ENCODE measurements at regions not wholly inside any gene's neighbourhood (a gene's known extent, or its start where the extent isn't known, plus 50 kb on each side); places are given as distances from the start of the nearest gene placed in this dataset.

DNA sequence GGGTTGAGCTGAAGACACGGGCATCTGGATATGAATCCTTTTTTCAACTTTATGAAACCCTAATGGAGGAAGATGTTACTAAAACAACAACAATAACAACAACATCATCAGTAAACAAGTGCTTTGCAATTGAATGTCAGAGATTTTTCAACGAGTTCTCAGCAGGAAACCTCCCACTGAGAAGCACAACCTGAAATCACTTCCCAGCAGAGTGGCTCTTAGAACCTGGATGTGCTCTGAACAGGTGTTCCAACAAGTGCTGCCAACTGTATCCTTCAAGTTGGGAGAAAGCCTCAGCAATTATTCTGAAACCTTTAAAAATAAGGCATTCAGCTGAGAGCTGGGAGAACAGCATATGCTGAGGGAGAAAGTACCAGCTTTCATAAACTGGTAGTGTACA, 1622.7 kb upstream of the CELF4 start:
- no peaks in the 10 kb centered on the region for H4K20me1 ChIP-seq (ENCODE audit: insufficient read depth, low read length)
- DNase-seq (ENCODE audit: low spot score), result no peak
- no TSS peak for BruUV-seq (replicated peaks)
- H3K4me3 ChIP-seq (ENCODE audit: low read depth, low read length, poor library complexity, severe bottlenecking), result no peak overlapping the region
- ChIA-PET CTCF (ENCODE audit: unreplicated experiment) (no interaction called here), POLR2A (interaction anchor here (0.8 kb wide), 1 partner anchor 17 kb away, joined by 3 read pairs; no protein-coding TSS in a partner anchor)
- H3K36me3 ChIP-seq (ENCODE audit: insufficient read depth, low read length), result no peaks in the 10 kb centered on the region
- H2AFZ ChIP-seq (ENCODE audit: low read length), result no peak overlapping the region
- H3K27ac ChIP-seq (ENCODE audit: low read depth, low read length, poor library complexity, severe bottlenecking), result no peak overlapping the region
- intact Hi-C loops (cut with micrococcal nuclease; ENCODE audit: unreplicated experiment), result no loop called here
- no peak for TF ChIP-seq EZH2phosphoT487 (IDR thresholded peaks at IDR 0.05; ENCODE audit: borderline replicate concordance, low read depth, low read length)
- TF ChIP-seq, protein P1, sequence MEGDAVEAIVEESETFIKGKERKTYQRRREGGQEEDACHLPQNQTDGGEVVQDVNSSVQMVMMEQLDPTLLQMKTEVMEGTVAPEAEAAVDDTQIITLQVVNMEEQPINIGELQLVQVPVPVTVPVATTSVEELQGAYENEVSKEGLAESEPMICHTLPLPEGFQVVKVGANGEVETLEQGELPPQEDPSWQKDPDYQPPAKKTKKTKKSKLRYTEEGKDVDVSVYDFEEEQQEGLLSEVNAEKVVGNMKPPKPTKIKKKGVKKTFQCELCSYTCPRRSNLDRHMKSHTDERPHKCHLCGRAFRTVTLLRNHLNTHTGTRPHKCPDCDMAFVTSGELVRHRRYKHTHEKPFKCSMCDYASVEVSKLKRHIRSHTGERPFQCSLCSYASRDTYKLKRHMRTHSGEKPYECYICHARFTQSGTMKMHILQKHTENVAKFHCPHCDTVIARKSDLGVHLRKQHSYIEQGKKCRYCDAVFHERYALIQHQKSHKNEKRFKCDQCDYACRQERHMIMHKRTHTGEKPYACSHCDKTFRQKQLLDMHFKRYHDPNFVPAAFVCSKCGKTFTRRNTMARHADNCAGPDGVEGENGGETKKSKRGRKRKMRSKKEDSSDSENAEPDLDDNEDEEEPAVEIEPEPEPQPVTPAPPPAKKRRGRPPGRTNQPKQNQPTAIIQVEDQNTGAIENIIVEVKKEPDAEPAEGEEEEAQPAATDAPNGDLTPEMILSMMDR (conservative IDR thresholded peaks at IDR 0.05; ENCODE audit: low read length), result no peak
- no peaks in the 10 kb centered on the region for H3K4me1 ChIP-seq (ENCODE audit: insufficient read depth, low read length, poor library complexity, severe bottlenecking)
- no peaks in the 10 kb centered on the region for H3K9me2 ChIP-seq (ENCODE audit: insufficient read depth, low read length)
- H3K79me2 ChIP-seq (ENCODE audit: insufficient read depth, low read depth, low read length), result no peaks in the 10 kb centered on the region
- no peaks in the 10 kb centered on the region for H3K9me3 ChIP-seq (ENCODE audit: low read length)
- no peak overlapping the region for H3K4me2 ChIP-seq (ENCODE audit: low read length)

DNA sequence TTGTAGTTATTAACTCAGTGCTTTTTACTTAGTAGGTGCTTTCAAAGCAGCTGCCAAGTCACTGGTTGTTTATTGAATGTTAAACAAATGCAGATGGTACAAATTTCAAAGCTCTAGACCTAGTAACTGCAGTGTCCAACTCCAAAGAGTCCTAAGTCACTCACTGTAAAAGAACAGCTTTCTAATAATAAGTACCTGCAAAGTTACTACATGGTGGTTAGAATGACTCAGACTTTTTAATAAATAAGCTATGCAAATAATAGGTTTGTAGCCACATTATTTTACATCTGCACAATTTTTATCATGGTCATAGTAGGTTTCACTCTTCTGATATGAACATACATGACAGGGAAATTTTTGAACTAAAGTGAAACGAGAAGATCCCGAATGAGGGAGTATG, 1620.4 kb upstream of the CELF4 start:
- Histone ChIP-seq H3K4me2 (ENCODE audit: low read length) (no peak overlapping the region), H3K79me2 (ENCODE audit: insufficient read depth, low read depth, low read length) (no peaks in the 10 kb centered on the region), H3K9me3 (ENCODE audit: low read length) (no peaks in the 10 kb centered on the region), H3K36me3 (ENCODE audit: insufficient read depth, low read length) (no peaks in the 10 kb centered on the region), H3K4me3 (ENCODE audit: low read depth, low read length, poor library complexity, severe bottlenecking) (no peak overlapping the region), H4K20me1 (ENCODE audit: insufficient read depth, low read length) (no peaks in the 10 kb centered on the region), H3K4me1 (ENCODE audit: insufficient read depth, low read length, poor library complexity, severe bottlenecking) (no peaks in the 10 kb centered on the region), H2AFZ (ENCODE audit: low read length) (no peak overlapping the region), H3K27ac (ENCODE audit: low read depth, low read length, poor library complexity, severe bottlenecking) (no peak overlapping the region), H3K9me2 (ENCODE audit: insufficient read depth, low read length) (no peaks in the 10 kb centered on the region)
- no peak for TF ChIP-seq EZH2phosphoT487 (IDR thresholded peaks at IDR 0.05; ENCODE audit: borderline replicate concordance, low read depth, low read length)
- CTCF ChIA-PET (ENCODE audit: unreplicated experiment), result no interaction called here
- POLR2A ChIA-PET, result no interaction called here
- no peak for DNase-seq (ENCODE audit: low spot score)
- no TSS peak for BruUV-seq (replicated peaks)
- intact Hi-C loops (cut with micrococcal nuclease; ENCODE audit: unreplicated experiment), result no loop called here

DNA sequence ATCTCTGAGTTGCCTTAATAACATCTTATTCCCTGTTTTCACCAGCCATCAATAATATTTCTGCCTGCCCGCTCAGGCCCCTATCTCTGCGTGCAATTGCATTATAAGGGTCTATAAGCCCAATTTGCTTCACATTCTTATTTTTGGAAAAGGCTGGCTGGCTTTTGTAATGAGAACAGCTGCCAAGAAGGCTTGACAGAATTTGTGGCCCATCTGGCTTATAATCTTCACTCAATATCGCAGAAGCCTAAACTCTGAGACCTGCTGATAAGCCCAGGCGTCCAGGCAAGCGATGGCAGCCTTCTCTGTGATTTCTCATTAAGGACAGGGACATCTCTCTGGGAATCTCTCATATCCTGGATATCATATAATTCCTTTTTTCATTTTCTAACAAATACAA, 1618.6 kb upstream of the CELF4 start:
- no peak overlapping the region for H3K27ac ChIP-seq (ENCODE audit: low read depth, low read length, poor library complexity, severe bottlenecking)
- no peak overlapping the region for H3K4me3 ChIP-seq (ENCODE audit: low read depth, low read length, poor library complexity, severe bottlenecking)
- ChIA-PET POLR2A (no interaction called here), CTCF (ENCODE audit: unreplicated experiment) (no interaction called here)
- H3K4me2 ChIP-seq (ENCODE audit: low read length), result no peak overlapping the region
- TF ChIP-seq, protein P1 (conservative IDR thresholded peaks at IDR 0.05; ENCODE audit: low read length), result no peak
- TF ChIP-seq EZH2phosphoT487 (IDR thresholded peaks at IDR 0.05; ENCODE audit: borderline replicate concordance, low read depth, low read length), result no peak
- BruUV-seq (replicated peaks), result no TSS peak
- no peak overlapping the region for H2AFZ ChIP-seq (ENCODE audit: low read length)
- H3K79me2 ChIP-seq (ENCODE audit: insufficient read depth, low read depth, low read length), result no peaks in the 10 kb centered on the region
- no peaks in the 10 kb centered on the region for H3K9me3 ChIP-seq (ENCODE audit: low read length)
- no peaks in the 10 kb centered on the region for H3K9me2 ChIP-seq (ENCODE audit: insufficient read depth, low read length)
- no peak for DNase-seq (ENCODE audit: low spot score)
- H4K20me1 ChIP-seq (ENCODE audit: insufficient read depth, low read length), result no peaks in the 10 kb centered on the region
- H3K36me3 ChIP-seq (ENCODE audit: insufficient read depth, low read length), result no peaks in the 10 kb centered on the region
- intact Hi-C loops (cut with micrococcal nuclease; ENCODE audit: unreplicated experiment), result no loop called here
- H3K4me1 ChIP-seq (ENCODE audit: insufficient read depth, low read length, poor library complexity, severe bottlenecking), result no peaks in the 10 kb centered on the region
